ENCODE measurements at regions not wholly inside any gene's neighbourhood (a gene's known extent, or its start where the extent isn't known, plus 50 kb on each side); places are given as distances from the start of the nearest gene placed in this dataset.

- no peak for TF ChIP-seq POLR2A (IDR thresholded peaks at IDR 0.05)
- TF ChIP-seq CTCF (IDR thresholded peaks at IDR 0.05), result no peak
These were observed 521.6 kb downstream of the EPHA3 start for GRCh38 chr3:89628856-89629670.

All from Peyer's patch (tissue), 4 donors.